HG02852 (cell line): ENCODE measurements at regions not wholly inside any gene's neighbourhood (a gene's known extent, or its start where the extent isn't known, plus 50 kb on each side); places are given as distances from the start of the nearest gene placed in this dataset.

Source experiments
- ATAC-seq: cut with Tn5 transposase; IDR thresholded peaks from one replicate; pipeline ENCODE4 v1.9.1; 2021; ENCODE audit warnings: mild to moderate bottlenecking, moderate library complexity; ENCODE audit not compliant: unreplicated experiment

DNA sequence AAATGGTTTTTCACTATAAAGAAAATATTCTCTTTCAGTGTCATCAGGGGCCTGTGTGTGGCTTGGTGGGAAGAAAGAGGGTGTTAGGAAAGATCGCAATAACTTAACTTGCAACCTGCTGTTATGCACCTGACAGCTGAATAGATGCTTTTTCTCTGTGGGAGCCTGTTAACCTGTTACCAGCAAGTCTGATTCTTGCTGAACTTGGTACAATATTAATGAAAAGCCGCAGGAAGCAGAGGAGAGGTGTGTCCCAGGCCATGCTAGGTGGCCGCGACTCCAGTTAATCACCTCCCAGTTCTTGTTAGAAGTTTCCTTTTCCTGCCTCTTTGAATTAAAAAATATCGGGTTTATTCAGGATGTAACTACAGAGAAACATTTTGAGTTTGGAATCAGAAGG lies 494.8 kb upstream of the AGA start:
- no peak for ATAC-seq

DNA sequence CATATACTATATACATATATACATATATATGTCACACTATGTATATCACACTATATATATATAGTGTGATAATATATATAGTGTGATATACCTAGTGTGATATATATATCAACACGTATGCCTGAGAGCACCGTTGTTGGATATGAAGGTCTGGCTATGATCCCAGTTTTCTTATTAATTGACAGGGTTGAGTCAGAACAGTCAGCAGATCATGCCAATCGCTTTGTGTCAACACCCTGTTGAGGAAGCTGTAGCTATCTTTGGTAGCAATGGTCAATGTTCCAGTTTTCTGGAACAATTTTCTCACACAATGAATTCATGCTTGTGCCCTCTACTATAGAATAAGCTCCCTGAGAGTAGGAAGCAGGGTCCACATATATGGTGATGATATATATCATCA lies 496.0 kb upstream of the AGA start:
- ATAC-seq, result no peak

DNA sequence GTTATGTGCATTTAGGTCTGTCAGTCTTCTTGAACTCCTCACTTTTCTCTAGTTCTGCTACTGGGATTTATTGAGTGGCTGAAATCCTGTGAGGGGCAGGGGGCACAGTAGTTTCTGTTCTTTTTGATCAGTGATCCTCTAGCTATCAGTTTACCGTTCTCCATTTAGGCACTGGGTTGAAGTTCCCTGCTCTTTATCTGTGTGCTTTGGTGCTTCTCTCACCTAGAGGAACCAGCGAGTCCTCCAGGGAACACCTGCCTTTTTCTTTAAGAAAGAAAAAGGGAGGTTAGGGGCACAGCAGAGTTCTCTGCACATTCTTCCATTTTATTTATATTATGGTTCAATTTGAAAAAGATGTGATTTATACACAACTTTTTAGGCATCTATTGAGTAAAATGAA lies 503.0 kb upstream of the AGA start:
- no peak for ATAC-seq

DNA sequence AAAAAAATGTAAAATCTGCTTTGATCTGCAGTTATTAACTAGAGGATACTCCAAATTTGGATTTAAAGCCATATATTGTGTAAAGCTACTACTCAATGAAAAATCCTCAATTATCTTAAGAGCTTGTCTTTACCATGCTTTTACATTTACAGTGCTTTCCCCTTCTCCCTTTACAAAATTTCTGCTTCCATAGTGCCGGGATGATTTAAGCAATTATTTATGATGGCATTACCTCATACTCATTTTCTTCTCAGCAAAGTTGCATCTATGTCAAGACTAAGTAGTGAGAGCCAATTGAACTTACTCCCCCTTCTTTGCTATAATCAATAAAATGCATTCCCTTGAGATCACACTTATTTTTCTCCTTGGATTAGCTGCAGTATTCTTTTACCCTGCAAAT lies 505.4 kb upstream of the AGA start:
- no peak for ATAC-seq

DNA sequence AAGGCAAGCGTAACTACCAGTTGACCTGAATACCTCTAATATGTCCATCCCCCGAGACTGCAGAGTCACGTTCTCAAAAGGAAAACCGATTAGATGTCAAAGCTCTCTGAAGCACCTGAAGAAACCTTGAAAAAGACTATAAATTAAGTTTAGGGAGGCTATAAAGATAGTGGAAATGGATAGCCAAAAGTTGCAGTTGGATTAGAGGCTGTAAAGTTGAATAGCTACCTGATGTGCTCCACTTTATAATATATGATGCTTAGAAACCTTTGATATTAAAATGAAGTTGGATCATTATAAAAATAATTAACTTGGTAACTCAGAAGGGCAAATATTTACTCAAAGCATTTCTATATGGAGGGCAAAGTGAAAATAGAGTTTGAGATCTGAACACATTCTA lies 506.6 kb upstream of the AGA start:
- no peak for ATAC-seq

DNA sequence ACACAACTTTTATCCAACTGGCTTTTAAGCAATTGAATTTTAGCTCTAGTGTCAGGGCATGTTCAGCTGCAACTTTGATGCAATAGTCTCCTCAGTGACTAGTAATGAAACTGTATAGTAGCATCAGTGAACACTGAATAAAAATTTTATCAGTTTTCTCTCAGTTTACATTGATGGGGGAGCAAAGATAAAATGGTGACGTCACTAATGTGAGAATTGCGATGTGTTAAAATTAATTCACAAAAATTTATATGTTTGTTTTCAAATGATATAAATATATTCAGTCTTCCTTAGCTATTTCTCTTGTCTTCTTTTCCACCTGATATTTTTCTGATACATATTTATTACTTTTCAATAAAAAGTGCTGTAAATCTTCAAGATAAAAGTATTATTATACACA lies 508.8 kb upstream of the AGA start:
- no peak for ATAC-seq

DNA sequence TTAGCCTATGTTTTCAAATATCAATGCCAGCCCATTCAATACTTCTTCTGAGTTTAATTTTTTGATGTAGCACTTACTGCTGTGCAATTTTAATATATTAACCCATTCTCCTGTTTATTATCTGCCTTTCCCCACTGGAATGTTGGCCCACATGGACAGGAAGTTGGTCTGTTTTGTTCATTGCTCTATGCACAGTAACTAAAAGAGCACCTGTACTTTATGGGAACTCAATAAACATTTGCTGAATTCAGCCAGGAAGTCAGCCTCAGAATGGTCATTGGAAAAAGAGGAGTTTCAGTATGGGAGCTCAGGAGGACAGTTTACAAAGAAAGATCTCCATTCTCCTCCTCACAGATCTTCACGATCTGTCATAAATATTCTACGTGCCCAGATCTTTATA lies 510.5 kb upstream of the AGA start:
- ATAC-seq, result no peak

DNA sequence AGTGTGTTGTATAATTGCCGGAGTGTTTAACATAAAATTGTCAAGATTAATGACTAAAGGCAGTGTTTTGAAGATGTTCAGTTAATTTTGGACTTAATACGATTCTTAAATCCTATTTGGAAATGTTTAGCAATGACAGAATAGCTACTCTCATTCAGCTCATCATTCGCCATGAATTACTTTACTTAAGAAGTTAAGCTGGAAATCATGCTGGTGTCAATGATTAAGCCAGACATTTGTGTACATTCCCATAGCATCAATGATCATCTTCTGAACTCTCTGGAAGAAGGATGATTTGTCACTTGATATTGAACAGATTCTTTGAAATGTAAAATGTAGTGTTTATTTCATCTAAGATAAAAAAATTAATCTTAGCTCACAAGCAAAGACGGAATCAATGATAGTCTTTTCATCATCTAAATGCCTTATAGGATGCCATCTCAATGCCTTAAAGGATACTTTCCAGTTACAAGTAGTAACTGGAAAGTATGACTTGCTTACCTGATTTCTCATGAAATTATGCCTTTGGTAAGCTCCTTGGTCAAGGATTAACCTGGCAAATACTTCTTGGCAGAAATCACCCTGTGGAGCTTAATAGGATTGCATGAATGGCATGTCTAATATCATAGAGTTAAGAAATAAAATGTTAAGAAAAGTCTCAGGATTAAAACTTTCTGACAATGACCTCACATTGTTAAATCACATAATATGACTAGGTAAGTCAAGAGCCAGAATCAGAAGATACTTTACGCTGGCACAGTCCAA lies 515.5 kb upstream of the AGA start:
- ATAC-seq, result no peak

DNA sequence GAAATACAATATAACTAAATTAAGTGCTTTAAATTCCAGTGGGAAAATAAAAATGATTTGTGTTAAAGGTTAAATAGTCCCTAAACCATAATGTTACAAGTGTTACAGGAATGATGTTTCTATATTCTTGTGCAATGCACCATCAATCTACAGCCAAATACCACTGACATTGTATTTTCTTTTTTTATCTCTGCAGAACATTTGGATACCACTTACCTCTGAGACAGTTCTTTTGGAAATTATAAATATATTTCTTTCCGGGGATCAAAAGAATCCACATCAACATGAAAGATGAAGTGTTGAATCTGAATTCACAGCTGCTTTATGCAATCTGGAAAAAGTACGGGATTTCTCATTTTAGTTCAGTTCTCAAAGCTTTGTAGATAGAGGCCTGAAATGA lies 518.3 kb upstream of the AGA start:
- no peak for ATAC-seq

DNA sequence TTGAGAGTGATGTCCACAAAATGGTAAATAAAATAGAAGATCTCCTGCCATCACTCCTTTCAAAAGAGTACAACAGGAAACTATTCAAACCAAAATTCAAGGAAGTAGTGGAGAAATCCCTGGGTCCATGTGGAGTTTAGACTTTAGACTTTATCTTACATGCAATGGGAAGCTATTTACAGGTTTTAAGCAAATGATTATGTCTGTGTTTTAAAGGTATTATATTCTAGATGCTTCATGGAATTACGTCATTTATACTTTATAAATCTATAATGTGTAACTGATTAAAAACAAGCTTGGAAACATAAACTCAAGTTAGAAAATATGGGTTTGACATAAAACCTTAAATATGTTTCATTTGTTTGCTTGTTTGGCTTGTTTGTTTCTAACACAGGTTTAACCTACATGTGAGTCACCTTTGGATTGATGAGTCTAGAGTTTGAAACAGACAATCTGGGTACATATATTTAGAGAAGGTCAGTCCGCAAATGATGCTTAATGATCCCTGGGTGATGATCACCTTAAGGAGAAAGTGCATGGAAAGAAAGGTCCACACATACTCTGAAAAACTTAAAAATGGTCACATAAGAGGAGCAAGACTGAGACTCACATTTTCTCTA lies 519.6 kb upstream of the AGA start:
- no peak for ATAC-seq

DNA sequence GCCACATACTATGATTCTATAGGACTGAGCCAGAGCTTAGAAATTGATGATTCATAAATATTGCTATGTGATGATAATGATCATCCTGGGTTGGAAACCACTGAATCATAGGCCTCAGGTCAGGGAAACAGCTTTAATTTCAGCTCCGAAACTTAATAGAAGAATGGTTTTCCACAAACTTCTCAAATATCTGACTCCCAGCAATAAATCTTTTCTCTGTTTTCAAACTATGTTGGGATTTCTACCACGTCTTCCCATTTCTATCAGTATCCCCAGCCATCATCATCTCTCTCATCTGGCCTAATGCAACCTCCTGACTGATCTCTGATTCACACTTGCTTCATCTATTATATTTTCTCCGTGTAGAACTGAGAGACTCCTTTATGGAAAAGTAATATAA lies 521.8 kb upstream of the AGA start:
- ATAC-seq, result no peak

DNA sequence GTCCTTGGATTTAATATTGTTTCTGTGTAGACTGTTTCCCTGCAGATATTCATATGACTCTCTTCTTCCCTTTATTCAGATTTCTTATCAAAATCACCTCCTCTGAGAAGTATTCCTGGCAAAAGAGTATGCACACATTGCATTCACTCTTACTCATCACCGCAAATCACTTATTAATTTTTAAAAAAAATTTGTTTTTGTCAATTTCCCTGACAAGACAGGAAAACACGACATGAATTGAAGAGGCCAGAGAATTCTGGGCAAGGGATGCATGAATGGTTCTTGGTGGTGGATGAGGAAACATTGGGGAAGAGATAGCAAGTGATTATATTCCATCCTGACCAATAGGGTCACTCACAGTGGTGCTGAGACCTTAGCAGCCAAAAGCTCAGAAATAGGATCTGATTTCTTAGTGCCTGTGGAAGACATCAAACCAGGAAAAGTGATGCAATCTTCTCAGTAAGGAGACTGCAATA lies 522.5 kb upstream of the AGA start:
- no peak for ATAC-seq

DNA sequence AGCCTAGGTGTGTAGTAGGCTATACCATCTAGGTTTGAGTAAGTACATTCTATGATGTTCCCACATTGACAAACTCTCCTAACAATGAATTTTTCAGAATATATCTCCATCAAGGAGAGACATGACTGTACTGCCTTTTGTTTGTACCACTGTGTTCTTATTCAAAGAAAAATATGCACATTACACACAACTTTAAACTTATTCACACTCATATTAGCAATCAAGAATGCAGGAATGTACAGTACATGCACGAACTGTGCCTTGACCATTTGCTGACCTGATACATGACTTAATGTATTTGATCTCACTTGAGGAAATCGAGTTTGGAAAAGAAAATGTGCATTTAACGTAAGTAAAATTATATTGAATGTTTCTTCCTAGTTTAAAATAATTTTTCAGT lies 525.1 kb upstream of the AGA start:
- no peak for ATAC-seq

DNA sequence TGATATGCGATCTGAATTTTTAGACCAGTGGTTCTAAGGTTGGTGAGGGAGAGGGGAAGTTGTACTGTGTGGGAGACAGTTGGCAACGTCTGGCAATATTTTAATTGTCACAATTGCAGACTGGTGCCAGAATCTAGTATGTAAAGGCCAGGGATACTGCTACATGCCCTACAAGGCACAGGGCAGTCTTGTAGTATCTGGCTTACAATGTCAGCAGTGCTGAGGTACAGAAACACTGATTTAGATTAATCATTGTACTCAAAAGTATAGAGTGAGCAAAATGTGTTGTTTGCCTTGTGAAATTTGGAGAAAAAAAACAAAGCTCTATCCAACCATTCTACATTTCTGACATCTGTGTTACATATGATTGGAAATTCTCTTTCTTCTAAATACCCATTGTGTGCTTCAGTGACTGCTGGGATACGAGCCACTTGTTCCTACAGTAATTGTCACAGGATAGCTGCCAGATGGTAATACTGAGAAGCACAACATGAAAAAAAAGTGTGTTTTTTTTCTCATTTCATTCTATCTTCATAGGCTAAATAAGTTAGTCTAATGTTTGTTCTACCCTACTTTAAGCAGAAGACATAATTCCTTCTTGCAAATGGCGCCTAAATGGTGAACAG lies 526.7 kb upstream of the AGA start:
- no peak for ATAC-seq

DNA sequence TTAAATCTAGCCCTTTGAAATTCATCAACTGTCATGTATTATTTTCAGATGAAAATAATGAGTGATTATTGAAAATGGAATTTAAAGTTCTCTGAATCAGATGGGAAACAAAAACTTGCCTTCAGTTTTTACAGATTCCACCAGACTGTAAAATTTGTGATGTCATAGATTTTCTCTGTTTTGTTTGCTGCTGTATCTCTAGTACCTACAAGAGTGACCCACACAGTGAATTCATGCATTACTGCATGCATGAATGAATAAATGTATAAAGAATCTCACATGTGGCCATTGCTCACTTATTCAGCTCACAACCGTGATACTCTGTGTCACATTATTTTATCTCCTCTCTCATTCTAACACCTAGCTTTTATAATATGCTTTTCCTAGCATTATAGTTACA lies 532.2 kb upstream of the AGA start:
- no peak for ATAC-seq

DNA sequence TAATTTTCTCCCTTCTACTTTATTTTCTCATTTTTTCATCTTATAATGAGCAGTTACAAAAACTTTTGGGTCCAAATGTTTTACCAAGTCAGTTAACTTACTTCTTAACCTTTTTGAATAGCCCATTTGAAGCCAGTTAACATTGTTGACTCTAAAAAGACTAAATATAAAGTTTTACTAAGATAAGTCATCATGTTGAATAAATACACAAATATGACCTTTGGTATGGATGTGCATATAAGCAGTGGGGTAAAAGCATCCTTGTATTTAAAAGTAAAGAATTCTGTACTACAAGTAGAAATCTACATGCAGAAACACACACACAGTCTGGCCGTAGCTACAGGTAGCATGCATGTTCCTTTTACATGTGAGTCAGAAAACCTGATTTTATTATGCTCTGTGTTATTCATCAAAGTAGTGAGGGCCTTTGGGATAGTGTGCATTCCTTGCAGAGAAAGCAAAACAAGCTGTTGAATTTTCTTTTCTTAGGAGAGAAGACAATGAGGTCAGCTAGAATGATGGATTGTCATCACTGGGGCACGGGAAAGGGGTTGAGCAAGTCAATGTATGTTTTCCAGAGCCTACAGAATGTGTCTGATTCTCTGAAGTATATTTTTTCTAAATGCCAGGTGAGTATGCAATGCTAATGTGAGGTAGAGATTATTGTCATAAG lies 533.2 kb upstream of the AGA start:
- no peak for ATAC-seq

DNA sequence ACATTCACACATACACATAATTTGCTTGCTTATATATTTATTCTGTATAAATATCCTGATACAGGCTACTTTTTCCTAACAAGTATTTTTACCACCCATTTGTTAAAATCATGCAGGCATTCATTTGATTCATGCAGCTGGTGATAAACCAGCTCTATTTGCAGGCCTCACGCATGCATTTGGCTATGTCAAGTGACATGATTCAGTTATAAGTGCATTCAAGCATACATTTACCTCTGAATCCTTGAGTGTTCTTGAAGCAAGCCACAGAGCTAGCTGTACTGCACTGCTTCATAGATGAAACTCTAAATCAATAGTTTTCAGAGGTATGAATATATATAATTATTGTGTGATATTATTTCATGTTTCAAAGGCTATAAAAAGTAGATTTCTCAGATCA lies 544.0 kb upstream of the AGA start:
- ATAC-seq, result no peak

DNA sequence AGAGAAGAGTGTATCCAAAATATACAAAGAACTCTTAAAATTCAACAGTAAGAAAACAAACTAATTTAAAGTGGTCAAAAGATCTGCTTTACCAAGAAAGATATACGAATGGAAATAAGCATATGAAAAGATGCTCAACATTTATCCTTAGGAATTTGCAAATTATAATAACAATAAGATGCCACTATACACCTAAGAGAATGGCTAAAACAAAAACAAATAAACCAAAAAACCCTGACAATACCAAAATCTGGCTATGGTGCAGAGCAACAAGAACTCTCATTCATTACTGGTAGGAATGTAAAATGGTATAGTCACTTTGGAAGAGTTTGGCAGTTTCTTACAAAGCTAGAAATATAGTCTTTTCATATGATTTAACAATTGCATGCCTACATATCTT lies 545.7 kb upstream of the AGA start:
- no peak for ATAC-seq

DNA sequence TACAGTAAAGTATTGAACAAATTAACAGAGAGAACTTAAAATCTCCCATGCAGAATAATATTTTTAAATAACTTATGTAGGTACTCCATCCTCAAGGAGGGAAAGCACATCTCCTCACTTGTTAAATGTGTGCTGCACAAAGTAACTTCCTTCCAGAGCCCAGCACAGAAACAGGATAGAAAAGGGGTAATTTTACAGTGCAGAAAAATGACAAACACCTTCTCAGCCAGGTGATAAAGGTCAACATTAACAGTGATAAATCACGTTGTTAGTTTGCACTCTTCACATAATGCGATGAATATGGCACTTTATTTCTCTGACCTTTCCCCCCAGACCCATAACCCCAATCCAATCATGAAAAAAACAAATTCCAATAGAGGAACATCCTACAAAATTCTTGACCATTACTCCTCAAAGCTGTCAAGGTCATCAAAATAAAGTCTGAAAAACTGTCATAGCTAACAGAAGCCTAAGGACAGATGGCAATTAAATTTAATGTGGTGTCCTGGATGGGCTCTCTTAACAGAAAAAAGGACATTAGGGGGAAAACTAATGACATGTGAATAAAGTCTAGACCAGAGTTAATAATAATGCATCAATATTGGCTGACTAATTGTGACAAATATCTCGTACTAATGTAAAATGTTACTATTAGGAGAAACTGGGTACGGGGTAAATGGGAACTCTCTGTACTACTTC lies 547.4 kb upstream of the AGA start:
- ATAC-seq, result no peak

DNA sequence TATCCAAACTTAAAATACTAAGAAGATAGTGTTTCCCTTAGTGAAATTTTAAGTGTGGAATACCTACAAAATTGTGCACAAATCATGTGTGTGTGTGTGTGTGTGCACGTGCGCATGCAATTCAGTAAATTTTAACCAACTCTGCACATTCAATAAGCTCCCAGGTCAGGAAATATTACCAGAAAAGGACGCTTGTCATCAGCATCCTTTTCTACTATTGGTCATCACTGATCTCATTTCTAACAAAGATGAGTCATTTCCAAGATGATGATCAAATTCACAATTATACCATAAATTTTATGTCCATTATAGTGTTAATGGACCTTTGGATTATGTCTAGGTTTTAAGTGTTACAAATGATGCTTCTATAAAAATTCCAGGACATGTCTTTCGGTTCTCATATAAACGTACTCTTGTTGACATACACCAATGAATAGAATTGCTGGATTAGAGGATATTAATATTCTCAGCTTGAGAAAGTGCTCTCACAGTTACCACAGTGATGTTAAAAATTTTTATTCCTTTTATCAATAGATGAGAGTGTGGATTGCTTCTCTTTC lies 560.9 kb upstream of the AGA start:
- ATAC-seq, result no peak

DNA sequence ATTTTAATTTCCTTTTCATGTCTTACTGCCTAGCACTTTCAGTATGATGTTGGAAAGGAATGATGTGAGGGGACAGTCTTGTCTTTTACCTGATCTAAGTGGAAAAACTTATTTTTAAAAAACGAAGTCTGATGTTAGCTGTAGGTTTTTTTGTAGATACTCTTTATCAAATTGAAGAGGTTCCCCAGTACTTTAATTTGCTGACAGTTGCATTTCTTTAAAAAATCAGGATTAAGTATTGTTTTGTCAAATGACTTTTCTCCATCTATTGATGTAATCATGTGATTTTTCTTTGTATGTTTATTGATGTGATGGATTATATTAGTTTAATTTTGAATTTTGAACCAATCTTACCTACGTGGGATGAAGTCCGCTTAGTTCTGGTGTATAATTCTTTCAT lies 568.4 kb upstream of the AGA start:
- no peak for ATAC-seq
